ENCODE measurements at regions not wholly inside any gene's neighbourhood (a gene's known extent, or its start where the extent isn't known, plus 50 kb on each side); places are given as distances from the start of the nearest gene placed in this dataset.

DNA sequence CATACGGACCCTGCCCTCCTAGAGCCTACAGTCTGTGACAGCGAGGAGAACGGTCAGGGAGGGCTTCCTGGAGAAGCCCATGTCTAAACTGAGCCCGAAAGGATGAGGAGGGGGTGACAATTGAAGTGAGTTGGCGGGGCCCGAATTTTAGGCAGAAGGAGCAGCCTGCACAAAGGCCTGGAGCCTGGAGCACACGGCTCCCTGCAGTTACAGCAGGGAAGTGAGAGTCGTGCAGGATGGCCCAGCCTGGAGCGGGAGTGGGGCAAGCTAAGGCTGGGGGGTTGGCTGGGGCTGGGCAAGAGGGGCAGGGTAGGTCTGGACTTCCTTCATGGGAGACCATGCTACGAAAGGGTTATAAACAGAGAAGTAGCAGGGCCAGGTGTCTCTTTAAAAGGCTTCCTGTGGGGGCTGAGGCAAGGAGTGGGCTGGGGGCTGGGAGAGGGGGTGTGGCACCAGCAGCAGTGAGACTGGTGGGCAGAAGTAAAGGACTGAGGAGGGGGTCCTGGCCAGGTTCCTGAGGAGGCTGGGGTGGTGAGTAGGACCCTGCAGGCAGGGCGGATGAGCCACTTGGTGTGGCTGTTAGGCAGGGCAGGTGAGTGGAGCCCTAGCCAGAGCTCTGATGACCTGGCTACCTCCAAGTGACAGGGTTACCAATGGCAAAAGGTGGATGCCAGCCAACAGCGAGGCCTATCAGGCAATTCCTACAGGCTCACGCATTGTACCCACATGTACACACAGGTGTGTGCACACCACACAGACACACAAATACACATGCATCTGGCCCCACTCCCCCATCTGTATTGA, 119.2 kb downstream of the MRPL14 start:
- Histone ChIP-seq H3K4me1 (ENCODE audit: insufficient read depth, low read length) (no peaks in the 10 kb centered on the region), H3K9me3 (ENCODE audit: low read length) (no peaks in the 10 kb centered on the region), H3K4me3 (ENCODE audit: low read depth in 1 of 2, low read length in 2 of 2) (no peak overlapping the region), H3K27ac (ENCODE audit: low read depth, low read length) (no peak overlapping the region), H3K36me3 (ENCODE audit: insufficient read depth, low read length) (no peaks in the 10 kb centered on the region), H3K9ac (ENCODE audit: low read length) (no peak overlapping the region), H3K27me3 (ENCODE audit: control insufficient read depth in 1 of 2, insufficient read depth in 2 of 2, low read length in 2 of 2) (peaks cover 0 to 2% of the 10 kb centered on the region in 2 donors)

- Histone ChIP-seq H3K4me1 (ENCODE audit: insufficient read depth, low read length) (peaks cover 2% of the 10 kb centered on the region), H3K4me3 (ENCODE audit: low read depth in 1 of 2, low read length in 2 of 2) (no peak overlapping the region), H3K9me3 (ENCODE audit: low read length) (no peaks in the 10 kb centered on the region), H3K27ac (ENCODE audit: low read depth, low read length) (no peak overlapping the region), H3K9ac (ENCODE audit: low read length) (no peak overlapping the region), H3K27me3 (ENCODE audit: control insufficient read depth in 1 of 2, insufficient read depth in 2 of 2, low read length in 2 of 2) (peaks cover under 1 to 13% of the 10 kb centered on the region in 2 donors), H3K36me3 (ENCODE audit: insufficient read depth, low read length) (no peaks in the 10 kb centered on the region)
These were observed 120.4 kb downstream of the MRPL14 start for GRCh38 chr6:44006872-44007303.

DNA sequence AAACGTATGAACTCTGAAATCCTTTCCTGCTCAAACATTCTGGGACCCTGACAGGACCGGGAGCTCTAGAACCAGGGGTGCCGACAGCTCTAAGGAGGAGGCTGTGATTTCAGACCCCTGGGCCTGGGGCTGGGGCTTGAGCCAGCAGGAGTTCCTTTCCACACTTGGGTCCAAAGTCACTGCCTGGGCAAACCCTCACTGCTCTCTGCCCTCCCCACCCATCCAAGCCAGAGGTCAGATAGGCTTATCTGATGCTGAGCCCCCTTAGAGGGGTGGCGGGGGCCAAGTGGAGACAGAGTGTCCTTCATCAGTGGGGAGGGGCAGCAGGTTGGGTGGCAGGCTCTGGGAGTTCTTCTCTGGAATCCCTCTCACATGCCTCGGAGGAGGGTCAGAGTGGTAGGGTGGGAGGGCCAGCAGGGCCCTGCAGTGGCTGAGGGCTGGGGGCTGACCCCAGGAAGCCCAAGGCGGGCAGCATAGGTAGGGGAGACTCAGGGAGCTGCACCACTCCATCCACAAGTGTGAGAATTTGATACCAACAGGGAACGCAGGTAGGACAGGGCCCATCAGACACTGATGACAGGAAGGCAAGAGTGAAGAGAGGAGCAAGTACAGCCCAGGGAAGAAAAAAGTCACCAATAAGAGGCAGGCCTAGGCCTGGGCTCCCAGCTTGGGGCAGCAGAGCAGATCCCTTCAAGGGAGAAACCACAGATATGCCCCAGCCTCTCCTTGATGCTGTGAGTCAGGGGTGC, 121.0 kb downstream of the MRPL14 start:
- Histone ChIP-seq H3K4me3 (ENCODE audit: low read depth in 1 of 2, low read length in 2 of 2) (no peak overlapping the region), H3K9me3 (ENCODE audit: low read length) (no peaks in the 10 kb centered on the region), H3K27ac (ENCODE audit: low read depth, low read length) (no peak overlapping the region), H3K9ac (ENCODE audit: low read length) (no peak overlapping the region), H3K36me3 (ENCODE audit: insufficient read depth, low read length) (no peaks in the 10 kb centered on the region), H3K27me3 (ENCODE audit: control insufficient read depth in 1 of 2, insufficient read depth in 2 of 2, low read length in 2 of 2) (peaks cover 5 to 13% of the 10 kb centered on the region in 2 donors), H3K4me1 (ENCODE audit: insufficient read depth, low read length) (peaks cover 3% of the 10 kb centered on the region)

- H3K4me1 ChIP-seq (ENCODE audit: insufficient read depth, low read length) = peaks cover 3% of the 10 kb centered on the region
- H3K27ac ChIP-seq (ENCODE audit: low read depth, low read length) = no peak overlapping the region
- no peaks in the 10 kb centered on the region for H3K9me3 ChIP-seq (ENCODE audit: low read length)
- no peaks in the 10 kb centered on the region for H3K36me3 ChIP-seq (ENCODE audit: insufficient read depth, low read length)
- H3K9ac ChIP-seq (ENCODE audit: low read length) = no peak overlapping the region
- no peak overlapping the region for H3K4me3 ChIP-seq (ENCODE audit: low read depth in 1 of 2, low read length in 2 of 2)
- peaks cover 5 to 14% of the 10 kb centered on the region in 2 donors for H3K27me3 ChIP-seq (ENCODE audit: control insufficient read depth in 1 of 2, insufficient read depth in 2 of 2, low read length in 2 of 2)
These were observed 121.7 kb downstream of the MRPL14 start for GRCh38 chr6:44005507-44005903.

GRCh38 chr6:44004625-44005506, 122.4 kb downstream of the MRPL14 start:
- Histone ChIP-seq H3K9ac (ENCODE audit: low read length) (no peak overlapping the region), H3K9me3 (ENCODE audit: low read length) (no peaks in the 10 kb centered on the region), H3K4me1 (ENCODE audit: insufficient read depth, low read length) (peaks cover 3% of the 10 kb centered on the region), H3K36me3 (ENCODE audit: insufficient read depth, low read length) (no peaks in the 10 kb centered on the region), H3K27me3 (ENCODE audit: control insufficient read depth in 1 of 2, insufficient read depth in 2 of 2, low read length in 2 of 2) (peaks cover 5 to 16% of the 10 kb centered on the region in 2 donors), H3K4me3 (ENCODE audit: low read depth in 1 of 2, low read length in 2 of 2) (no peak overlapping the region), H3K27ac (ENCODE audit: low read depth, low read length) (no peak overlapping the region)

DNA sequence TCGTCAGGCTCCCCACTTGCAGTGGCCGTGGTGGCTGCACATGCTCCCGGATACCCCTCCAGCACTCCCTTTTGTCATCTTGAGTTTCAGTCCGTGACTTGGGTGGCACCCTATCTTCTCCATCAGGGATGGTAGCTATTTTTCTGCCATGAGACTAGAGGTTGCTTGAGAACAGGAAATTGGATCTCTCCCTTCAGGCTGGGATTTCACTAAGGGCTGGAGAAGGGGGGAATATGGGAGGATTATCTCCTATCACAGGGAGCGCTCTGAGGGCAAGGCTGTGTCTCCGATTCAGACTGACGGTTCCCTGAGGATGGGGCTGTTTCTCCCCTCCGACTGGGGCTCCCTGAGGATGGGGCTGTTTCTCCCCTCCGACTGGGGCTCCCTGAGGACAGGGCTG, 123.1 kb downstream of the MRPL14 start:
- Histone ChIP-seq H3K9ac (ENCODE audit: low read length) (no peak overlapping the region), H3K36me3 (ENCODE audit: insufficient read depth, low read length) (no peaks in the 10 kb centered on the region), H3K4me3 (ENCODE audit: low read depth in 1 of 2, low read length in 2 of 2) (no peak overlapping the region), H3K27ac (ENCODE audit: low read depth, low read length) (no peak overlapping the region), H3K9me3 (ENCODE audit: low read length) (no peaks in the 10 kb centered on the region), H3K27me3 (ENCODE audit: control insufficient read depth in 1 of 2, insufficient read depth in 2 of 2, low read length in 2 of 2) (peaks cover 5 to 16% of the 10 kb centered on the region in 2 donors), H3K4me1 (ENCODE audit: insufficient read depth, low read length) (peaks cover 3% of the 10 kb centered on the region)

DNA sequence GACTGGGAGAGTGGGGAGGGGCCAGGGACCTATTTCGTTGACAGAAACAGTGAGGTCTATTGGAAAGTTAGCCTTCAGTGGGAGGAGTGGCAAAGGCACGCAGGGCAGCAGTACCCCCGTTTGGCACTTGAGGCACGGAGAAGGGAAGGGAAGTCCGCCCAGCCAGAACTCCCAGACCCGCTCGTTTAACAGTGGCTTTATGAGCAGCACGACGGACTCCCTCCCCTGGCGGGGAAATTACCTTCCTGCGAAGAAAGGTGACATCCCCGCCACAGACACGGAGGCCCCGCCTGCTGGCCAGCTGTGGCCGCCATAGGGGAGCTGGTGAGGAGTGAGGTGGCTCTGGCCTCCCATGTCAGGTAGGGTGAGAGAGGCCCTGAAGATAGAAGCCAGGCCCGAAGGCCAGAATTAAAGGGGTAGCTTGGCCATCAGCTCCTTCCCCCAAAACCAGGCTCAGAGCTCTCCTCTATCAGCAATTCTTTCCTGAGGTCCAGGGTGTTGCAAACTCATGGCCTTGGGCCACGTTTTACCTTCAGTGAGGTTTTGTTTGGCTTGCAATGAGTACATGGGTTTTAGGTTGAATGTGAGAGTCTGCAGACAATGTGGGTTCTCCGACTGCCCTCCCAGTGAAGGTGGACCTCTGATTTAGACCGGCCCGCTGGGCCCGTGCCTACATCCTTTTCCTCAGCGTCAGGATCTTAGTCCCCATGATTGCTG, 123.7 kb downstream of the MRPL14 start:
- no peak overlapping the region for H3K27ac ChIP-seq (ENCODE audit: low read depth, low read length)
- peak overlapping the region in 1 of 2 donors; percentile 43 for H3K4me3 ChIP-seq (ENCODE audit: low read depth in 1 of 2, low read length in 2 of 2)
- H3K4me1 ChIP-seq (ENCODE audit: insufficient read depth, low read length) = peaks cover 3% of the 10 kb centered on the region
- peaks cover 5 to 16% of the 10 kb centered on the region in 2 donors for H3K27me3 ChIP-seq (ENCODE audit: control insufficient read depth in 1 of 2, insufficient read depth in 2 of 2, low read length in 2 of 2)
- H3K36me3 ChIP-seq (ENCODE audit: insufficient read depth, low read length) = no peaks in the 10 kb centered on the region
- H3K9ac ChIP-seq (ENCODE audit: low read length) = no peak overlapping the region
- H3K9me3 ChIP-seq (ENCODE audit: low read length) = no peaks in the 10 kb centered on the region

GRCh38 chr6:44002593-44003344, 124.5 kb downstream of the MRPL14 start:
- Histone ChIP-seq H3K27me3 (ENCODE audit: control insufficient read depth in 1 of 2, insufficient read depth in 2 of 2, low read length in 2 of 2) (peaks cover 5 to 16% of the 10 kb centered on the region in 2 donors), H3K36me3 (ENCODE audit: insufficient read depth, low read length) (no peaks in the 10 kb centered on the region), H3K4me1 (ENCODE audit: insufficient read depth, low read length) (peaks cover 3% of the 10 kb centered on the region), H3K4me3 (ENCODE audit: low read depth in 1 of 2, low read length in 2 of 2) (peak overlapping the region; percentile 41 to 43), H3K27ac (ENCODE audit: low read depth, low read length) (no peak overlapping the region), H3K9ac (ENCODE audit: low read length) (no peak overlapping the region), H3K9me3 (ENCODE audit: low read length) (no peaks in the 10 kb centered on the region)

DNA sequence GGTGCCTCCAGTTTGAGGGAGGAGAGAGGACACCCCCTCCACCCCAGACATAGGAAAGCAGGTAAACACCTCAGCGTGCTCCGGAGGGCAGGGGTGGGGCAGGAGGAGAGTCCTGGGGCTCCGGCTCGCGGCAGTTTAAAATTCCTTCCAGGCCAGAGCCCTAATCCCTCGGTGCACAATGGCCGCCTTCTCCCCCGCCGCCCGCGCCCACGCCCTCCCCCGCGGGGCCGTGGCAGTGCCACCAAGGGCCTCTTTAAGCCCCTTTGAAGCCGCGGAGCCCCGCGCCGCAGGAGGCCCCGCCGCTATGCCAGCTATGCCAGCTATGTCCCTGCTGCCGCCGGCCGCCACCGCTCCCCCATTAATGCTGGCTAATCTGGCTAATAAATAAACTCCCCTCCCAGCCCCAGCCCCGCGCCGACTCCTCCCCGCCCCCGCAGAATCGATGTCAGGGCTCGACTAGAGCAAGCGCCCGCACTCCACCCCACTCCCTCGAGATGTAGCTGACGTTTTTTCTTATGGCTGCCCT, 125.1 kb downstream of the MRPL14 start:
- peak overlapping the region in 1 of 2 donors; percentile 41 for H3K4me3 ChIP-seq (ENCODE audit: low read depth in 1 of 2, low read length in 2 of 2)
- no peak overlapping the region for H3K9ac ChIP-seq (ENCODE audit: low read length)
- H3K4me1 ChIP-seq (ENCODE audit: insufficient read depth, low read length) = peaks cover 3% of the 10 kb centered on the region
- peaks cover 5 to 16% of the 10 kb centered on the region in 2 donors for H3K27me3 ChIP-seq (ENCODE audit: control insufficient read depth in 1 of 2, insufficient read depth in 2 of 2, low read length in 2 of 2)
- H3K9me3 ChIP-seq (ENCODE audit: low read length) = no peaks in the 10 kb centered on the region
- no peaks in the 10 kb centered on the region for H3K36me3 ChIP-seq (ENCODE audit: insufficient read depth, low read length)
- H3K27ac ChIP-seq (ENCODE audit: low read depth, low read length) = no peak overlapping the region

Measured in muscle layer of colon (tissue), 2 donors.